ENCODE measurements at regions not wholly inside any gene's neighbourhood (a gene's known extent, or its start where the extent isn't known, plus 50 kb on each side); places are given as distances from the start of the nearest gene placed in this dataset.

- TF ChIP-seq POLR2A (IDR thresholded peaks at IDR 0.05; ENCODE audit: control extremely low read depth in 1 of 2, low read depth in 2 of 2, low read length in 2 of 2) (no peak), BCL11A (IDR thresholded peaks at IDR 0.05; ENCODE audit: low read depth in 2 of 2, low read length in 2 of 2) (no peak), RAD21 (IDR thresholded peaks at IDR 0.05 in 1 of 2, conservative IDR thresholded peaks at IDR 0.05 in 1 of 2; ENCODE audit: low read depth in 2 of 2, low read length in 2 of 2) (no peak), PHF8 (conservative IDR thresholded peaks at IDR 0.05; ENCODE audit: low read depth, low read length) (no peak), CTCF (IDR thresholded peaks at IDR 0.05; ENCODE audit: control extremely low read depth in 1 of 3, insufficient read depth in 1 of 3, low read depth in 1 of 3, low read length in 3 of 3) (no peak), GTF2F1 (IDR thresholded peaks at IDR 0.05; ENCODE audit: borderline replicate concordance, low read depth, low read length) (no peak), RBBP5 (IDR thresholded peaks at IDR 0.05; ENCODE audit: borderline replicate concordance, low read depth, low read length) (no peak), CBX5 (IDR thresholded peaks at IDR 0.05; ENCODE audit: low read depth, low read length) (no peak), POLR2AphosphoS5 (IDR thresholded peaks at IDR 0.05; ENCODE audit: low read depth, low read length) (no peak), EP300 (IDR thresholded peaks at IDR 0.05; ENCODE audit: borderline replicate concordance in 1 of 2, low read depth in 2 of 2, low read length in 2 of 2) (no peak)
These were observed 159.1 kb upstream of the USP24 start for GRCh38 chr1:55374216-55374615.
